Activated CD4-positive, alpha-beta T cell treated with anti-CD3 and anti-CD28 coated beads for 24 hours (primary cell): ENCODE measurements at regions not wholly inside any gene's neighbourhood (a gene's known extent, or its start where the extent isn't known, plus 50 kb on each side); places are given as distances from the start of the nearest gene placed in this dataset.

Experiments
- DNase-seq, 2 donors: peaks; one replicate each; pipeline ENCODE4 v3.0.0-alpha.2; 2020; ENCODE audit warnings: low read depth in 2 of 2

- DNase-seq: no peak
Observed at GRCh38 chr15:39180030-39180429, 400.8 kb upstream of the THBS1 start.

GRCh38 chr15:39180483-39180933, 400.4 kb upstream of the THBS1 start:
- DNase-seq: no peak

GRCh38 chr15:39181056-39181747, 399.7 kb upstream of the THBS1 start:
- no peak for DNase-seq

- no peak for DNase-seq
Observed at GRCh38 chr15:39181940-39182339, 398.9 kb upstream of the THBS1 start.

- DNase-seq: no peak
Observed at GRCh38 chr15:39183164-39183881, 397.6 kb upstream of the THBS1 start.

GRCh38 chr15:39184701-39185390, 396.0 kb upstream of the THBS1 start:
- DNase-seq: no peak

GRCh38 chr15:39188314-39188713, 392.6 kb upstream of the THBS1 start:
- no peak for DNase-seq

- no peak for DNase-seq
Observed at GRCh38 chr15:39188930-39189329, 391.9 kb upstream of the THBS1 start.

GRCh38 chr15:39191871-39192291, 389.0 kb upstream of the THBS1 start:
- no peak for DNase-seq

GRCh38 chr15:39192351-39192750, 388.5 kb upstream of the THBS1 start:
- no peak for DNase-seq

- DNase-seq: no peak
Observed at GRCh38 chr15:39192979-39193560, 387.8 kb upstream of the THBS1 start.

- no peak for DNase-seq
Observed at GRCh38 chr15:39193611-39194010, 387.3 kb upstream of the THBS1 start.

GRCh38 chr15:39194106-39194830, 386.6 kb upstream of the THBS1 start:
- no peak for DNase-seq

GRCh38 chr15:39195961-39196486, 384.9 kb upstream of the THBS1 start:
- no peak for DNase-seq

GRCh38 chr15:39198044-39199000, 382.6 kb upstream of the THBS1 start:
- no peak for DNase-seq

- DNase-seq: no peak
Observed at GRCh38 chr15:39199076-39199475, 381.8 kb upstream of the THBS1 start.

GRCh38 chr15:39200586-39200985, 380.3 kb upstream of the THBS1 start:
- no peak for DNase-seq

GRCh38 chr15:39202641-39203040, 378.2 kb upstream of the THBS1 start:
- DNase-seq: no peak

- no peak for DNase-seq
Observed at GRCh38 chr15:39204031-39204430, 376.8 kb upstream of the THBS1 start.

- DNase-seq: no peak
Observed at GRCh38 chr15:39205081-39205480, 375.8 kb upstream of the THBS1 start.
